SU-DHL-6 (cell line): ENCODE measurements at regions not wholly inside any gene's neighbourhood (a gene's known extent, or its start where the extent isn't known, plus 50 kb on each side); places are given as distances from the start of the nearest gene placed in this dataset.

Source experiments
- H2AFZ ChIP-seq: fragments of 200-600 bp; sonication (generic); 2 replicates; pipeline ENCODE4 v1.6.1; 2014; ENCODE audit warnings: low read depth, mild to moderate bottlenecking, moderate library complexity, mixed read lengths, antibody characterized with exemption, low read length; ENCODE audit not compliant: severe bottlenecking
- H3F3A ChIP-seq: fragments of 200-600 bp; shearing (Covaris generic); 2 replicates; pipeline ENCODE4 v1.6.0; 2016; ENCODE audit warnings: antibody characterized with exemption, mild to moderate bottlenecking; ENCODE audit not compliant: insufficient read depth
- H3K27ac ChIP-seq: fragments of 200-600 bp; sonication (generic); 2 replicates; pipeline ENCODE4 v1.5.1; 2016; ENCODE audit warnings: low read depth, mild to moderate bottlenecking, low read length, moderate library complexity, mixed read lengths
- H3K27me3 ChIP-seq: fragments of 200-600 bp; sonication (generic), shearing (Covaris generic); 2 replicates; pipeline ENCODE4 v1.6.0; 2014; ENCODE audit warnings: mild to moderate bottlenecking, low read length
- H3K36me3 ChIP-seq: fragments of 200-600 bp; sonication (generic); 2 replicates; pipeline ENCODE4 v1.6.1; 2014; ENCODE audit warnings: mild to moderate bottlenecking, low read length, mixed read lengths
- H3K4me2 ChIP-seq: fragments of 300-600, 200-600 bp; shearing (Covaris generic), sonication (generic); 2 replicates; pipeline ENCODE4 v1.6.0; 2014; ENCODE audit warnings: low read length, low read depth, mild to moderate bottlenecking; ENCODE audit not compliant: poor library complexity, severe bottlenecking
- H3K4me3 ChIP-seq: fragments of 200-600 bp; sonication (generic); 2 replicates; pipeline ENCODE4 v1.5.1; 2014; ENCODE audit warnings: antibody characterized with exemption, low read length, mild to moderate bottlenecking, mixed read lengths; ENCODE audit not compliant: insufficient read depth, poor library complexity, severe bottlenecking
- H3K79me2 ChIP-seq: fragments of 200-600 bp; sonication (generic); 2 replicates; pipeline ENCODE4 v1.6.1; 2014; ENCODE audit warnings: mild to moderate bottlenecking, low read length, moderate library complexity; ENCODE audit not compliant: insufficient read depth
- H3K9ac ChIP-seq: fragments of 200-600 bp; sonication (generic); 2 replicates; pipeline ENCODE4 v1.7.0; 2014; ENCODE audit warnings: mild to moderate bottlenecking, low read length
- H3K9me2 ChIP-seq: fragments of 200-600 bp; sonication (generic); replicated peaks from 2 replicates; pipeline ENCODE4 v1.6.1; 2014; ENCODE audit warnings: low read length; ENCODE audit not compliant: insufficient read depth
- H3K9me3 ChIP-seq: fragments of 200-600 bp; sonication (generic); 2 replicates; pipeline ENCODE4 v1.6.1; 2014; ENCODE audit warnings: low read length, mixed read lengths; ENCODE audit not compliant: insufficient read depth
- H4K20me1 ChIP-seq: fragments of 200-600 bp; sonication (generic); 2 replicates; pipeline ENCODE4 v1.6.1; 2014; ENCODE audit warnings: low read depth, mild to moderate bottlenecking, antibody characterized with exemption, low read length, moderate library complexity, mixed read lengths
- EZH2phosphoT487 ChIP-seq: fragments of 200-600 bp; sonication (generic), shearing (Covaris generic); conservative IDR thresholded peaks from 2 replicates; pipeline ENCODE4 v1.6.1; 2018; ENCODE audit warnings: mild to moderate bottlenecking, antibody characterized with exemption, low read length, moderate library complexity, mixed read lengths
- TF ChIP-seq, protein P1 (sequence below): fragments of 200-600 bp; sonication (generic); IDR thresholded peaks from one replicate; pipeline ENCODE4 v1.5.1; 2017; ENCODE audit warnings: antibody characterized with exemption, mild to moderate bottlenecking, low read length, moderate library complexity; ENCODE audit not compliant: insufficient read depth, poor library complexity, severe bottlenecking

DNA sequence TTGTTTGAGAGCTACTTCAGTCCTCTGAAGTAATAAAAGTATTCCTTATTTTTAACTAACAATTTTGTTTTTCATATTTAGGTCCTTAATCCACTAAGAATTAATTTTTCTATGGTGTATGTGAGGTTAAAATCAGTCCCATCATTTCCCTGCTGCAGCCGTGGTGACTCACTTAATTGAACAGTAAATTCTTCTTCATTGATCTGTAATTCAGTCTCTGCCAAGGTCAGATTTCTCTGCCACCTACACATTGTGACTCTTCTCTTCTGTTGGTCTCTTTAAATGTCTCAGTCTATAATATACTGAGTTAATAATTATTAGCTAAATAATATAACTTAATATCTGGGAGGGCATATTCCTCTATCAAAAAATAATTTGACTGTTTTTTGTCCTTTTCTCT is 262.3 kb downstream of the UTRN start:
- no peak overlapping the region for H3K27ac ChIP-seq
- H3K9me2 ChIP-seq, result no peaks in the 10 kb centered on the region
- H2AFZ ChIP-seq, result no peak overlapping the region
- H4K20me1 ChIP-seq, result no peaks in the 10 kb centered on the region
- no peaks in the 10 kb centered on the region for H3F3A ChIP-seq
- no peaks in the 10 kb centered on the region for H3K9me3 ChIP-seq
- TF ChIP-seq, protein P1, sequence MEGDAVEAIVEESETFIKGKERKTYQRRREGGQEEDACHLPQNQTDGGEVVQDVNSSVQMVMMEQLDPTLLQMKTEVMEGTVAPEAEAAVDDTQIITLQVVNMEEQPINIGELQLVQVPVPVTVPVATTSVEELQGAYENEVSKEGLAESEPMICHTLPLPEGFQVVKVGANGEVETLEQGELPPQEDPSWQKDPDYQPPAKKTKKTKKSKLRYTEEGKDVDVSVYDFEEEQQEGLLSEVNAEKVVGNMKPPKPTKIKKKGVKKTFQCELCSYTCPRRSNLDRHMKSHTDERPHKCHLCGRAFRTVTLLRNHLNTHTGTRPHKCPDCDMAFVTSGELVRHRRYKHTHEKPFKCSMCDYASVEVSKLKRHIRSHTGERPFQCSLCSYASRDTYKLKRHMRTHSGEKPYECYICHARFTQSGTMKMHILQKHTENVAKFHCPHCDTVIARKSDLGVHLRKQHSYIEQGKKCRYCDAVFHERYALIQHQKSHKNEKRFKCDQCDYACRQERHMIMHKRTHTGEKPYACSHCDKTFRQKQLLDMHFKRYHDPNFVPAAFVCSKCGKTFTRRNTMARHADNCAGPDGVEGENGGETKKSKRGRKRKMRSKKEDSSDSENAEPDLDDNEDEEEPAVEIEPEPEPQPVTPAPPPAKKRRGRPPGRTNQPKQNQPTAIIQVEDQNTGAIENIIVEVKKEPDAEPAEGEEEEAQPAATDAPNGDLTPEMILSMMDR, result no peak
- no peak for TF ChIP-seq EZH2phosphoT487
- H3K27me3 ChIP-seq, result no peaks in the 10 kb centered on the region
- H3K4me2 ChIP-seq, result no peak overlapping the region
- no peaks in the 10 kb centered on the region for H3K79me2 ChIP-seq
- H3K36me3 ChIP-seq, result no peaks in the 10 kb centered on the region
- no peak overlapping the region for H3K4me3 ChIP-seq
- no peak overlapping the region for H3K9ac ChIP-seq

DNA sequence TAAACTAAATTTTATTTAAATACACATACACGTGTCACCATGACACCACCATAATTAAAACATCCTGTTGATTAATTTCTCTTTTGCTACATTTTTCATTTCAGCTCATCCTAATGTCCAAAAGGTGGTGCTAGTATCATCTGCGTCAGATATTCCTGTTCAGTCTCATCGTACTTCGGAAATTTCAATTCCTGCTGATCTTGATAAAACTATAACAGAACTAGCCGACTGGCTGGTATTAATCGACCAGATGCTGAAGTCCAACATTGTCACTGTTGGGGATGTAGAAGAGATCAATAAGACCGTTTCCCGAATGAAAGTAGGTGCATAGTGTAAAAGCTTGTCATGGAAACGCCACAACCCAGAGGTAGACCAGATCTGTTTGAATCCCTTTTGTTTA is 263.4 kb downstream of the UTRN start:
- no peak for TF ChIP-seq EZH2phosphoT487
- TF ChIP-seq, protein P1, result no peak
- Histone ChIP-seq H4K20me1 (no peaks in the 10 kb centered on the region), H3F3A (no peaks in the 10 kb centered on the region), H3K4me2 (no peak overlapping the region), H3K9me2 (no peaks in the 10 kb centered on the region), H3K79me2 (no peaks in the 10 kb centered on the region), H3K4me3 (no peak overlapping the region), H3K9me3 (no peaks in the 10 kb centered on the region), H3K9ac (no peak overlapping the region), H3K27ac (no peak overlapping the region), H2AFZ (no peak overlapping the region), H3K27me3 (no peaks in the 10 kb centered on the region), H3K36me3 (no peaks in the 10 kb centered on the region)

DNA sequence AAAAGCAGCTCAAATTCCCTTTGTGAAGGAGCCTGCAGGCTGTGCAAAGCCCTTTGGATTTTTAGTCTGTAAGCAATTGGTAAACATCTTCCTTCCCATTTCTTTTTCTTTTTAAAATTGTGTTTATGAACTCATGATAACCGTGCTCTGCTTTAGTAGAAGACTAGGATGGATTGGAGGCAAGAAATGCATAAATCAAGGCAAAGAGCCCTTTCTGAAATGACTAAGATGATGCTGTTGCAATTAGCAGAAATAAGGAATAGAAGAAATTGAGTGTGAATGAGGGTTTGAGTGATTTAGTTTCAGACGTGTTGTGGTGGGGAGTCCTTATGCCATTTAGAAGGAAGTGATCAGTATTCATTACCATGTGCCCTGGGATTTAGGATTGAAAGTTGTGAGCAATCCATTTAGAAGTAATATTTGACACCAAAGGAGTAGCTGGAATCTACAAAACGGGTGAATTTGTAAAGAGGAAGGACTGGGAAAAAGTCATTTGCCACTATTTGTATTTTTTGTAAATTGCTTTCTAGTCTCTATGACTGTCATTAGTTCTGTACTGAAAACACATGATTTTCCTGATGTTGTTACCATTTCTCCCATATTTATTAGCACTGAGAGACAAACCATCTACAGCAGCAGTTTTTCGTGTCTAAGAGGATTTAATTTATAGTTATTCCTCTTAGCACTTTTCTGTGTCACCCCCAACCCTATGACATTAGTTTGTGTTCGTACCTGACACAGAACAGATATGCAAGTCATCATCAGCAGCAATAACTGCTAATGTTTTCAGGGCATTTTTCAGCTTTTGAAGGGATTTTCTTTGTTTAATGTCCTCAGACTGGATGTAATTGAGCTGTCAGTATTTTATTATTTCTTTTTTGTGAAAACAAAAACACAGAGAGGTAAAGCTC is 265.0 kb downstream of the UTRN start:
- H3K36me3 ChIP-seq, result no peaks in the 10 kb centered on the region

More for the DNA sequence above, 265.0 kb downstream of the UTRN start:
- H3K79me2 ChIP-seq, result no peaks in the 10 kb centered on the region
- H3K4me3 ChIP-seq, result no peak overlapping the region
- H3K9me3 ChIP-seq, result no peaks in the 10 kb centered on the region
- H3F3A ChIP-seq, result no peaks in the 10 kb centered on the region
- H3K4me2 ChIP-seq, result no peak overlapping the region
- H3K9me2 ChIP-seq, result no peaks in the 10 kb centered on the region
- H3K27ac ChIP-seq, result no peak overlapping the region
- no peak overlapping the region for H2AFZ ChIP-seq
- TF ChIP-seq EZH2phosphoT487, result no peak
- TF ChIP-seq, protein P1, result no peak
- no peaks in the 10 kb centered on the region for H3K27me3 ChIP-seq
- H4K20me1 ChIP-seq, result no peaks in the 10 kb centered on the region
- H3K9ac ChIP-seq, result no peak overlapping the region
